Psoas muscle (tissue), 7 donors: ENCODE measurements at regions not wholly inside any gene's neighbourhood (a gene's known extent, or its start where the extent isn't known, plus 50 kb on each side); places are given as distances from the start of the nearest gene placed in this dataset.

Experiments used
- ATAC-seq, 4 donors: fragments of 200-7000 bp; cut with Tn5 transposase; one replicate each; pipeline ENCODE4 v1.9.1; 2020; ENCODE audit warnings: moderate library complexity in 3 of 4, mild to moderate bottlenecking in 2 of 4
- DNase-seq, 2 donors: peaks; one replicate each; pipeline ENCODE4 v3.0.0-alpha.2; 2020
- H3K27ac ChIP-seq: fragments of 200-600 bp; one replicate; pipeline ENCODE4 v1.8.0; 2022
- H3K27me3 ChIP-seq, 3 donors: fragments of 200-600 bp in 1 of 3; one replicate each; pipeline versions ENCODE4 v1.6.1 to v1.8.0; 2013 to 2022; ENCODE audit warnings: low read length in 2 of 3, mild to moderate bottlenecking in 2 of 3, moderate library complexity in 1 of 3; ENCODE audit not compliant: insufficient read depth in 3 of 3
- H3K36me3 ChIP-seq, 2 donors: fragments of 200-600 bp in 1 of 2; one replicate each; pipeline versions ENCODE4 v1.6.1 to v1.8.0; 2013 to 2022; ENCODE audit warnings: low read depth in 1 of 2, mild to moderate bottlenecking in 1 of 2, moderate library complexity in 1 of 2; ENCODE audit not compliant: insufficient read depth in 1 of 2
- H3K4me1 ChIP-seq: fragments of 200-600 bp; one replicate; pipeline ENCODE4 v1.8.0; 2022
- H3K4me3 ChIP-seq: fragments of 200-600 bp; one replicate; pipeline ENCODE4 v1.8.0; 2022; ENCODE audit warnings: mild to moderate bottlenecking
- H3K9me3 ChIP-seq: fragments of 200-600 bp; one replicate; pipeline ENCODE4 v1.8.0; 2022
- CTCF ChIP-seq: fragments of 200-600 bp; IDR thresholded peaks from one replicate; pipeline ENCODE4 v1.8.0; 2022; ENCODE audit warnings: antibody characterized with exemption
- WGBS, 3 donors: extraction: QIAGEN DNeasy Blood & Tissue Kit; methylation state at CpG; one replicate each; pipeline versions ENCODE4 v1.1.6 to v1.1.7; 2013; 5-methylcytosine and 5-hydroxymethylcytosine counted together
- intact Hi-C, 2 donors: fragments of 100-400 bp; cut with DNase I; formaldehyde crosslinking; loops; one replicate each; pipeline versions ENCODE4 v1.11.0 to v1.14.2; 2022
- donor health status: healthy with polysubstance abuse.
- donor health status: DM: no; HTN: no; CAD: no; lungs with moderate emphysema.
- donor health status: Bipolar disorder and iron deficiency.
- donor health status: healthy.
- donor health status: DM: yes; HTN: yes; CAD: no.
- donor health status: DM: no; HTN: no; CAD: no.
- donor health status: DM: yes; HTN: yes; CAD: no.

DNA sequence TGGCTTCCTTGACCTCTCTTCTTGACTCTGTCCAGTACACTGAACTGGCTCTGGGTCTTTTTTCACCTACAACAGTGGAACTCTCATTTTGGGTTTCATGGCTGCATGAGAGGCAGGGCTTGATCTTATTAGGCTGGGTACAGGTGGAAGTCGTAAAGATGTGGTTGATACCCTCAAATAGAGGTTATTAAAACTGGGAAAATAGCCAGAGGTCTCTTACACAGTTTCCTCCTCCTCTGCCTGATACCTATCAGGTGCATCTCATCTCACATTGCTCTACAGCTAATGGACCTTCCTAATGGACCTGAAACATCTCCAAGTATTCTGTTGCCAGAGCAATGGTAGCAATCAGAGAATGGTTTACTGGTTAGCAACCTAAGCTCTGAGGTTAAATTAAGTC, 231.8 kb downstream of the ETAA1 start:
- H3K9me3 ChIP-seq: no peaks in the 10 kb centered on the region
- DNase-seq: no peak
- H3K36me3 ChIP-seq: no peaks in the 10 kb centered on the region
- H3K4me1 ChIP-seq: no peaks in the 10 kb centered on the region
- intact Hi-C loops: no loop called here
- WGBS, 3 donors: 88 to 89% (median 89%) methylated on average over 1 of the region's 1 CpG
- peaks cover 0 to 3% (median 0%) of the 10 kb centered on the region in 3 donors for H3K27me3 ChIP-seq
- no peak overlapping the region for H3K4me3 ChIP-seq
- TF ChIP-seq CTCF: no peak
- no peak for ATAC-seq
- H3K27ac ChIP-seq: no peak overlapping the region

- no peaks in the 10 kb centered on the region for H3K9me3 ChIP-seq
- no peaks in the 10 kb centered on the region for H3K36me3 ChIP-seq
- H3K27ac ChIP-seq: no peak overlapping the region
- no peak for ATAC-seq
- DNase-seq: no peak
- intact Hi-C loops: no loop called here
- no peak overlapping the region for H3K4me3 ChIP-seq
- no peak for TF ChIP-seq CTCF
- H3K4me1 ChIP-seq: no peaks in the 10 kb centered on the region
- H3K27me3 ChIP-seq: peaks cover 0 to 3% (median 0%) of the 10 kb centered on the region in 3 donors
These were observed 234.3 kb downstream of the ETAA1 start for GRCh38 chr2:67631483-67631882.

DNA sequence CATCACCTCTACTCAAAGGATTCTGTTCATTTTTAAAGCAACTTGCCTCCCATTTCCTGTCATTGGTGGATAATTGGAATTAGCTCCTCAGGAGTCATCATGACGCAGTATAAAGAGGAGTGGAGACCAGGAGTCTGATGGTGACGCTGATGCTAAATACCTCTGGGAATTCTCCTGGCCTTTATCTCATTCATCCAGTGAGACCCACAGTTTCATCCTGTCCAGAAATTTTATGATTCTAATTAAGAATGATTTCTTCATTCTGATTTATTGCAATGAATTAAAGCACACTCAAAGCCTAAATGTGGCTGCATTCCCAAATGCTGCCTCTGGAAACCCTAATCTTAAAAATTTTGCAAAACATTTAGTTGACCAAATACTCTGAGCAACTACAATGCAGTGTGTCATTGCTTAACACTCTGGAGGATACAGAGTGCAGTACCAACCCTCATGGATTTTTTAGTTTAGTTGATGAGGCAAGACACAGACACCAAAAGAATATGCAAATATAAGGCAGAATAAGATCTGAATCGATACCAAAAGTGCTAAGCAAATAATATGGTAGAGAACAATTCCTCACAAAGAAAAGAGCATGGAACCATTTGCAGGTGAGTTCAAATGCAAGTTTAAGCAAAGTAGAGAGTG, 236.2 kb downstream of the ETAA1 start:
- intact Hi-C loops: no loop called here
- Histone ChIP-seq H3K9me3 (no peaks in the 10 kb centered on the region), H3K27ac (no peak overlapping the region), H3K4me1 (peaks cover under 1% of the 10 kb centered on the region), H3K36me3 (no peaks in the 10 kb centered on the region), H3K27me3 (no peaks in the 10 kb centered on the region), H3K4me3 (no peak overlapping the region)
- ATAC-seq (no peak), DNase-seq (no peak)
- 73 to 90% (median 88%) methylated on average over 3 of the region's 3 CpGs for WGBS, 3 donors
- no peak for TF ChIP-seq CTCF

DNA sequence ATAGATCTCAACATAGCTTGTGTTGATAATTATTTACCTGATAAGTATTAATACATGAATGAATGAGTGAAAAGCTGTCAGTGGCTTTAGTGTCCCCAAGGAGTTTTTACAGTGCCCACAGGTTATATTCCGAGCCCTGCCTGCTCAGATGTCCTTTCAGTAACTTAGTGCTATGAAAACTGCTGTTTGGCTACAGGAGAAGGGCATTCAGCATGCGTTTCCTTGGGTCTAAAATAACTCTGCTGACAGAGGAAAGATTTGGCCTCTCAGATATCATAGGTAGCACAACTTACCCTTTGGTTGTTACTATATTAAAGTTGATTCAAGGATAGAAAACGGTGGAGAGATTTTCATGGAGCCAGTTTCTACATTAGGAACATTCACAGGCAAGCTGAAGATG, 241.0 kb downstream of the ETAA1 start:
- ATAC-seq (peak; percentile 42 to 93 (median 88)), DNase-seq (no peak)
- Histone ChIP-seq H3K27me3 (no peaks in the 10 kb centered on the region), H3K9me3 (no peaks in the 10 kb centered on the region), H3K27ac (peak overlapping the region; percentile 38), H3K36me3 (no peaks in the 10 kb centered on the region), H3K4me3 (no peak overlapping the region), H3K4me1 (peaks cover 8% of the 10 kb centered on the region)
- intact Hi-C loops: loop anchor here in 1 of 2 donors (5.0 kb wide), 2 partner anchors 76 to 1606 kb away; no protein-coding TSS in a partner anchor
- 11 to 22% (median 16%) methylated on average over 3 of the region's 3 CpGs for WGBS, 3 donors
- no peak for TF ChIP-seq CTCF
